ENCODE measurements at regions not wholly inside any gene's neighbourhood (a gene's known extent, or its start where the extent isn't known, plus 50 kb on each side); places are given as distances from the start of the nearest gene placed in this dataset.

DNA sequence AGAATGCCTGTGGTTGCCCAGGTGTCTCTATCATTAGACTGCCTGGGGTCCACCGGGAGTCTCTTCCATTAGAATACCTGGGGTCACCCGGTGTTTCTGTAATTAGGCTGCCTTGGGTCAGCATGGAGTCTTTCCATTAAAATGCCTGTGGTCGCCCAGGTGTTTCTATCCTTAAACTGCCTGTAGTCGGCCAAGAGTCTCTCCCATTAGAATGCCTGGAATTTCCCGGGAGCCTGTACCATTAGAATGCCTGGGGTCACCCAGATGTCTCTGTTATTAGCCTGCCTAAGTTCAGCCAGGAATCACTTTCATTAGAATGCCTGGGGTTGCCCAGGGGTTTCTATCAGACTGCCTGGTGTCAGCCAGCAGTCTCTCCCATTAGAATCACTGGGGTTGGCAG lies 1492.8 kb downstream of the UQCRFS1 start:
- TF ChIP-seq BCL11A (tag by site-specific recombination; IDR thresholded peaks at IDR 0.05; ENCODE audit: low read depth) (no peak), ZNF830 (tag by site-specific recombination; IDR thresholded peaks at IDR 0.05; ENCODE audit: low read depth) (no peak), ZNF610 (tag by site-specific recombination; IDR thresholded peaks at IDR 0.05; ENCODE audit: borderline replicate concordance) (no peak)
